ENCODE measurements at regions not wholly inside any gene's neighbourhood (a gene's known extent, or its start where the extent isn't known, plus 50 kb on each side); places are given as distances from the start of the nearest gene placed in this dataset.

- TF ChIP-seq, protein P1, sequence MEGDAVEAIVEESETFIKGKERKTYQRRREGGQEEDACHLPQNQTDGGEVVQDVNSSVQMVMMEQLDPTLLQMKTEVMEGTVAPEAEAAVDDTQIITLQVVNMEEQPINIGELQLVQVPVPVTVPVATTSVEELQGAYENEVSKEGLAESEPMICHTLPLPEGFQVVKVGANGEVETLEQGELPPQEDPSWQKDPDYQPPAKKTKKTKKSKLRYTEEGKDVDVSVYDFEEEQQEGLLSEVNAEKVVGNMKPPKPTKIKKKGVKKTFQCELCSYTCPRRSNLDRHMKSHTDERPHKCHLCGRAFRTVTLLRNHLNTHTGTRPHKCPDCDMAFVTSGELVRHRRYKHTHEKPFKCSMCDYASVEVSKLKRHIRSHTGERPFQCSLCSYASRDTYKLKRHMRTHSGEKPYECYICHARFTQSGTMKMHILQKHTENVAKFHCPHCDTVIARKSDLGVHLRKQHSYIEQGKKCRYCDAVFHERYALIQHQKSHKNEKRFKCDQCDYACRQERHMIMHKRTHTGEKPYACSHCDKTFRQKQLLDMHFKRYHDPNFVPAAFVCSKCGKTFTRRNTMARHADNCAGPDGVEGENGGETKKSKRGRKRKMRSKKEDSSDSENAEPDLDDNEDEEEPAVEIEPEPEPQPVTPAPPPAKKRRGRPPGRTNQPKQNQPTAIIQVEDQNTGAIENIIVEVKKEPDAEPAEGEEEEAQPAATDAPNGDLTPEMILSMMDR (IDR thresholded peaks at IDR 0.05; ENCODE audit: low read depth, low read length): no peak
- TF ChIP-seq EZH2phosphoT487 (IDR thresholded peaks at IDR 0.05; ENCODE audit: low read depth): no peak
Measured at GRCh38 chr6:72547020-72547419, 74.8 kb upstream of the KCNQ5 start.
